GM18505 (cell line): ENCODE measurements at regions not wholly inside any gene's neighbourhood (a gene's known extent, or its start where the extent isn't known, plus 50 kb on each side); places are given as distances from the start of the nearest gene placed in this dataset.
"Not testable (repeated sequence)": the region's sequence is repeated elsewhere in the genome, so short reads cannot be mapped to it uniquely, and the experiment has no call there.

Experiments
- ATAC-seq: cut with Tn5 transposase; IDR thresholded peaks from one replicate; pipeline ENCODE4 v1.9.1; 2021; ENCODE audit not compliant: unreplicated experiment
- POLR2A ChIP-seq: IDR thresholded peaks from 4 replicates; pipeline ENCODE4 v1.6.1; 2011; ENCODE audit warnings: borderline replicate concordance; ENCODE audit not compliant: insufficient read depth, insufficient read length; ENCODE audit errors: extremely low read depth

- ATAC-seq = no peak
- no peak for TF ChIP-seq POLR2A
Observed at GRCh38 chr3:88807491-88808105, 299.8 kb upstream of the EPHA3 start.

GRCh38 chr3:88809993-88810392, 297.4 kb upstream of the EPHA3 start:
- TF ChIP-seq POLR2A = no peak
- no peak for ATAC-seq

GRCh38 chr3:88810455-88810854, 297.0 kb upstream of the EPHA3 start:
- ATAC-seq = no peak
- TF ChIP-seq POLR2A = no peak

GRCh38 chr3:88811096-88811495, 296.3 kb upstream of the EPHA3 start:
- no peak for ATAC-seq
- TF ChIP-seq POLR2A = no peak

GRCh38 chr3:88812576-88812975, 294.8 kb upstream of the EPHA3 start:
- ATAC-seq = no peak
- TF ChIP-seq POLR2A = no peak

GRCh38 chr3:88816445-88816844, 291.0 kb upstream of the EPHA3 start:
- TF ChIP-seq POLR2A = no peak
- ATAC-seq = no peak

GRCh38 chr3:88824666-88825564, 282.5 kb upstream of the EPHA3 start:
- ATAC-seq = no peak
- no peak for TF ChIP-seq POLR2A

GRCh38 chr3:88828466-88828865, 279.0 kb upstream of the EPHA3 start:
- TF ChIP-seq POLR2A = no peak
- no peak for ATAC-seq

- TF ChIP-seq POLR2A = no peak
Observed at GRCh38 chr3:88852606-88853005, 254.8 kb upstream of the EPHA3 start.

GRCh38 chr3:88863196-88863595, 244.2 kb upstream of the EPHA3 start:
- TF ChIP-seq POLR2A = no peak

More at GRCh38 chr3:88852606-88853005, 254.8 kb upstream of the EPHA3 start:
- no peak for ATAC-seq

GRCh38 chr3:88876724-88877123, 230.7 kb upstream of the EPHA3 start:
- TF ChIP-seq POLR2A = no peak
- no peak for ATAC-seq

More at GRCh38 chr3:88863196-88863595, 244.2 kb upstream of the EPHA3 start:
- no peak for ATAC-seq

GRCh38 chr3:88879905-88880304, 227.5 kb upstream of the EPHA3 start:
- TF ChIP-seq POLR2A = no peak
- ATAC-seq = no peak

GRCh38 chr3:88882121-88882520, 225.3 kb upstream of the EPHA3 start:
- TF ChIP-seq POLR2A = no peak
- peak; percentile 95 for ATAC-seq

GRCh38 chr3:88886624-88887023, 220.8 kb upstream of the EPHA3 start:
- ATAC-seq = not testable (repeated sequence)
